ENCODE measurements at regions not wholly inside any gene's neighbourhood (a gene's known extent, or its start where the extent isn't known, plus 50 kb on each side); places are given as distances from the start of the nearest gene placed in this dataset.

GRCh38 chr21:23881783-23882182 lies 1725.5 kb downstream of the MRPL39 start:
- Mint-ChIP-seq H3K4me3 (no peak overlapping the region), H3K27ac (no peak overlapping the region), H3K36me3 (no peaks in the 10 kb centered on the region), H3K4me1 (no peaks in the 10 kb centered on the region), H3K9me3 (peaks cover 50% of the 10 kb centered on the region), H3K27me3 (ENCODE audit: low read depth) (no peaks in the 10 kb centered on the region)
- DNase-seq (ENCODE audit: low spot score in 2 of 2, unreplicated experiment in 2 of 2) = no peak
- TF ChIP-seq, protein P1, sequence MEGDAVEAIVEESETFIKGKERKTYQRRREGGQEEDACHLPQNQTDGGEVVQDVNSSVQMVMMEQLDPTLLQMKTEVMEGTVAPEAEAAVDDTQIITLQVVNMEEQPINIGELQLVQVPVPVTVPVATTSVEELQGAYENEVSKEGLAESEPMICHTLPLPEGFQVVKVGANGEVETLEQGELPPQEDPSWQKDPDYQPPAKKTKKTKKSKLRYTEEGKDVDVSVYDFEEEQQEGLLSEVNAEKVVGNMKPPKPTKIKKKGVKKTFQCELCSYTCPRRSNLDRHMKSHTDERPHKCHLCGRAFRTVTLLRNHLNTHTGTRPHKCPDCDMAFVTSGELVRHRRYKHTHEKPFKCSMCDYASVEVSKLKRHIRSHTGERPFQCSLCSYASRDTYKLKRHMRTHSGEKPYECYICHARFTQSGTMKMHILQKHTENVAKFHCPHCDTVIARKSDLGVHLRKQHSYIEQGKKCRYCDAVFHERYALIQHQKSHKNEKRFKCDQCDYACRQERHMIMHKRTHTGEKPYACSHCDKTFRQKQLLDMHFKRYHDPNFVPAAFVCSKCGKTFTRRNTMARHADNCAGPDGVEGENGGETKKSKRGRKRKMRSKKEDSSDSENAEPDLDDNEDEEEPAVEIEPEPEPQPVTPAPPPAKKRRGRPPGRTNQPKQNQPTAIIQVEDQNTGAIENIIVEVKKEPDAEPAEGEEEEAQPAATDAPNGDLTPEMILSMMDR (IDR thresholded peaks at IDR 0.05; ENCODE audit: unreplicated experiment) = no peak

DNA sequence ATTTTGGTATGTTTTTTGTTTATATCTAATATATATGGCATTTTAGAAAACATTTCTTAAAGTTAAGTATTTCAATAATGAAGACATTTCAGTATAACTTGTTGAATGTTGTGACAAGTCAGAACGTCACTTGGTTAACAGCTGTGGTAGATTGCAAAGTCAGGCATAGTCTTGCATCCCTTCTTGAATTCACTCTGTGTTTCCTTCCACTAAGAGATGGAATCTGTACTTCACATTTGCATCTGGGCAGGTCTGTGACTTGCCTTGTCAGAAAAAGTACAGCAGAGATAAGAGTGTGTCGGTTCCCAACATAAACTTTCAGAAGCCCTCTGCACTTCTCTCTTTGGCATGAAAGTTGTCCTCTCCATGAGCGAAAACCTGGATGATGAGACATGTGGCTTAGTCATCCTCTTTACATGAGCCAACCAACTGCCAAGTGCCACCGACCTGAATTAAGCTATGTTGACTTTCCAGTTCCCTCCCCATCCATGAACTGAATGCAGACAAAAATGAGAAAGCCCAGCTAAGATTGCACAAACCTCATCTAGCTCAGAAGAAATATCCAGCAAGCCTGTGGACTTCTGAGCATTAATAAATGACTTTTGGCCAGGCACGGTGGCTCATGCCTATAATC lies 1730.2 kb downstream of the MRPL39 start:
- TF ChIP-seq, protein P1 (IDR thresholded peaks at IDR 0.05; ENCODE audit: unreplicated experiment) = no peak

GRCh38 chr21:23874271-23874670 lies 1733.0 kb downstream of the MRPL39 start:
- Mint-ChIP-seq H3K27ac (no peak overlapping the region), H3K4me3 (no peak overlapping the region), H3K4me1 (no peaks in the 10 kb centered on the region), H3K36me3 (no peaks in the 10 kb centered on the region), H3K27me3 (ENCODE audit: low read depth) (no peaks in the 10 kb centered on the region), H3K9me3 (peaks cover 43% of the 10 kb centered on the region)
- TF ChIP-seq, protein P1 (IDR thresholded peaks at IDR 0.05; ENCODE audit: unreplicated experiment) = no peak
- DNase-seq (ENCODE audit: low spot score in 2 of 2, unreplicated experiment in 2 of 2) = no peak

More for the DNA sequence above, 1730.2 kb downstream of the MRPL39 start:
- H3K27ac Mint-ChIP-seq = no peak overlapping the region
- peaks cover 36% of the 10 kb centered on the region for H3K9me3 Mint-ChIP-seq
- no peaks in the 10 kb centered on the region for H3K4me1 Mint-ChIP-seq
- no peaks in the 10 kb centered on the region for H3K27me3 Mint-ChIP-seq (ENCODE audit: low read depth)
- H3K4me3 Mint-ChIP-seq = no peak overlapping the region
- no peak for DNase-seq (ENCODE audit: low spot score in 2 of 2, unreplicated experiment in 2 of 2)
- no peaks in the 10 kb centered on the region for H3K36me3 Mint-ChIP-seq

GRCh38 chr21:23861911-23862504 lies 1745.3 kb downstream of the MRPL39 start:
- no peak overlapping the region for H3K27ac Mint-ChIP-seq
- H3K9me3 Mint-ChIP-seq = peaks cover 35% of the 10 kb centered on the region
- H3K27me3 Mint-ChIP-seq (ENCODE audit: low read depth) = no peaks in the 10 kb centered on the region
- TF ChIP-seq, protein P1 (IDR thresholded peaks at IDR 0.05; ENCODE audit: unreplicated experiment) = no peak
- DNase-seq (ENCODE audit: low spot score in 2 of 2, unreplicated experiment in 2 of 2) = no peak
- no peak overlapping the region for H3K4me3 Mint-ChIP-seq
- no peaks in the 10 kb centered on the region for H3K36me3 Mint-ChIP-seq
- no peaks in the 10 kb centered on the region for H3K4me1 Mint-ChIP-seq

- DNase-seq (ENCODE audit: low spot score in 2 of 2, unreplicated experiment in 2 of 2) = no peak
- Mint-ChIP-seq H3K27ac (no peak overlapping the region), H3K36me3 (no peaks in the 10 kb centered on the region), H3K4me1 (no peaks in the 10 kb centered on the region), H3K27me3 (ENCODE audit: low read depth) (no peaks in the 10 kb centered on the region), H3K9me3 (peaks cover 20% of the 10 kb centered on the region), H3K4me3 (no peak overlapping the region)
- TF ChIP-seq, protein P1 (IDR thresholded peaks at IDR 0.05; ENCODE audit: unreplicated experiment) = no peak
Observed at GRCh38 chr21:23858878-23859277, 1748.4 kb downstream of the MRPL39 start.

Data from mesothelial cell of epicardium (in vitro differentiated cells).